OCI-LY7 (cell line): ENCODE measurements at regions not wholly inside any gene's neighbourhood (a gene's known extent, or its start where the extent isn't known, plus 50 kb on each side); places are given as distances from the start of the nearest gene placed in this dataset.

ENCODE experiments used
- CTCF ChIP-seq: fragments of 200-600 bp; sonication (generic); conservative IDR thresholded peaks from 2 replicates; pipeline ENCODE4 v1.5.1; 2014; ENCODE audit warnings: mild to moderate bottlenecking, antibody characterized with exemption, low read length, moderate library complexity, mixed read lengths
- EZH2phosphoT487 ChIP-seq: fragments of 200-600 bp; sonication (generic); IDR thresholded peaks from 2 replicates; pipeline ENCODE4 v1.6.1; 2018; ENCODE audit warnings: low read depth, borderline replicate concordance, mild to moderate bottlenecking, mixed run types, antibody characterized with exemption, low read length, moderate library complexity, mixed read lengths

GRCh38 chr7:68218461-68218860 lies 1221.8 kb downstream of the TYW1 start:
- TF ChIP-seq CTCF = no peak
- TF ChIP-seq EZH2phosphoT487 = no peak
